Liver (tissue), 8 donors: ENCODE measurements at regions not wholly inside any gene's neighbourhood (a gene's known extent, or its start where the extent isn't known, plus 50 kb on each side); places are given as distances from the start of the nearest gene placed in this dataset.

ENCODE experiments used
- DNase-seq: peaks from one replicate; pipeline ENCODE4 v3.0.0-alpha.2; 2017; ENCODE audit warnings: low spot score
- H3K27ac ChIP-seq, 2 donors: one replicate each; pipeline ENCODE4 v1.7.0; 2013; ENCODE audit warnings: inconsistent platforms in 2 of 2, low read length in 2 of 2, control low read depth in 1 of 2, low read depth in 1 of 2, mild to moderate bottlenecking in 1 of 2
- H3K27me3 ChIP-seq, 4 donors: one replicate each; pipeline versions ENCODE4 v1.6.1 to v1.7.0; 2013; ENCODE audit warnings: low read length in 3 of 4, inconsistent platforms in 1 of 4, mild to moderate bottlenecking in 1 of 4, moderate library complexity in 1 of 4; ENCODE audit not compliant: control insufficient read depth in 4 of 4, insufficient read depth in 4 of 4
- H3K36me3 ChIP-seq, 4 donors: one replicate each; pipeline versions ENCODE4 v1.6.1 to v1.7.0; 2013; ENCODE audit warnings: low read length in 3 of 4, mild to moderate bottlenecking in 3 of 4, low read depth in 1 of 4, moderate library complexity in 1 of 4; ENCODE audit not compliant: control insufficient read depth in 4 of 4, insufficient read depth in 3 of 4
- H3K4me1 ChIP-seq, 4 donors: one replicate each; pipeline versions ENCODE4 v1.6.1 to v1.7.0; 2013; ENCODE audit warnings: low read length in 3 of 4, mild to moderate bottlenecking in 3 of 4, moderate library complexity in 1 of 4; ENCODE audit not compliant: control insufficient read depth in 4 of 4, insufficient read depth in 4 of 4
- H3K4me3 ChIP-seq, 3 donors: one replicate each; pipeline versions ENCODE4 v1.6.1 to v1.7.0; 2013; ENCODE audit warnings: low read length in 3 of 3, control low read depth in 1 of 3, low read depth in 1 of 3, mild to moderate bottlenecking in 1 of 3
- H3K9ac ChIP-seq, 2 donors: one replicate each; pipeline ENCODE4 v1.7.0; 2013; ENCODE audit warnings: low read length in 2 of 2, mild to moderate bottlenecking in 2 of 2, moderate library complexity in 2 of 2, control low read depth in 1 of 2, low read depth in 1 of 2
- H3K9me3 ChIP-seq, 4 donors: one replicate each; pipeline versions ENCODE4 v1.6.1 to v1.7.0; 2013; ENCODE audit warnings: low read length in 3 of 4; ENCODE audit not compliant: control insufficient read depth in 4 of 4
- EGR1 ChIP-seq, 2 donors: IDR thresholded peaks; 2 replicates each; pipeline ENCODE4 v1.6.1; 2016 to 2018; ENCODE audit warnings: antibody characterized with exemption in 2 of 2, low read depth in 2 of 2
- FOXA2 ChIP-seq: IDR thresholded peaks from 2 replicates; pipeline ENCODE4 v1.6.1; 2016; ENCODE audit warnings: antibody characterized with exemption
- GABPA ChIP-seq, 2 donors: IDR thresholded peaks in 1 of 2; conservative IDR thresholded peaks in 1 of 2; 2 replicates each; pipeline ENCODE4 v1.6.1; 2016; ENCODE audit warnings: antibody characterized with exemption in 2 of 2, mild to moderate bottlenecking in 1 of 2, moderate library complexity in 1 of 2
- JUND ChIP-seq, 2 donors: IDR thresholded peaks; 2 replicates each; pipeline ENCODE4 v1.6.1; 2016; ENCODE audit warnings: antibody characterized with exemption in 2 of 2
- RAD21 ChIP-seq, 2 donors: IDR thresholded peaks; 2 replicates each; pipeline ENCODE4 v1.6.1; 2016; ENCODE audit warnings: antibody characterized with exemption in 2 of 2, mild to moderate bottlenecking in 2 of 2
- RXRA ChIP-seq, 2 donors: IDR thresholded peaks; 2 replicates each; pipeline ENCODE4 v1.6.1; 2017 to 2018; ENCODE audit warnings: antibody characterized with exemption in 2 of 2, mild to moderate bottlenecking in 1 of 2
- SP1 ChIP-seq: IDR thresholded peaks from 2 replicates; pipeline ENCODE4 v1.6.1; 2018; ENCODE audit warnings: antibody characterized with exemption, mild to moderate bottlenecking
- TAF1 ChIP-seq: conservative IDR thresholded peaks from 2 replicates; pipeline ENCODE4 v1.6.1; 2016; ENCODE audit warnings: antibody characterized with exemption, mild to moderate bottlenecking
- YY1 ChIP-seq: IDR thresholded peaks from 2 replicates; pipeline ENCODE4 v1.6.1; 2016; ENCODE audit warnings: antibody characterized with exemption, mild to moderate bottlenecking
- WGBS: extraction: QIAGEN DNeasy Blood & Tissue Kit; methylation state at CpG from one replicate; pipeline ENCODE4 v1.1.7; 2013; 5-methylcytosine and 5-hydroxymethylcytosine counted together
- TF ChIP-seq, protein P1 (sequence below): fragments of 150-350 bp; IDR thresholded peaks from 2 replicates; pipeline ENCODE4 v1.5.1; 2017; ENCODE audit warnings: improper control_type of control experiment, low read depth, low read length; ENCODE audit not compliant: missing input control
- TF ChIP-seq, protein P2 (sequence below): IDR thresholded peaks from 2 replicates; pipeline ENCODE4 v1.6.1; 2016; ENCODE audit warnings: antibody characterized with exemption
- TF ChIP-seq, protein P3 (sequence below): IDR thresholded peaks from 2 replicates; pipeline ENCODE4 v1.6.1; 2016; ENCODE audit warnings: antibody characterized with exemption
- TF ChIP-seq, protein P4 (sequence below): IDR thresholded peaks from 2 replicates; pipeline ENCODE4 v1.6.1; 2016; ENCODE audit warnings: antibody characterized with exemption, mild to moderate bottlenecking
- TF ChIP-seq, protein P5 (sequence below): IDR thresholded peaks from 2 replicates; pipeline ENCODE4 v1.6.1; 2016; ENCODE audit warnings: antibody characterized with exemption
- donor health status: healthy.
- donor health status: healthy.
- donor health status: healthy.
- donor health status: healthy.
- donor health status: healthy.

DNA sequence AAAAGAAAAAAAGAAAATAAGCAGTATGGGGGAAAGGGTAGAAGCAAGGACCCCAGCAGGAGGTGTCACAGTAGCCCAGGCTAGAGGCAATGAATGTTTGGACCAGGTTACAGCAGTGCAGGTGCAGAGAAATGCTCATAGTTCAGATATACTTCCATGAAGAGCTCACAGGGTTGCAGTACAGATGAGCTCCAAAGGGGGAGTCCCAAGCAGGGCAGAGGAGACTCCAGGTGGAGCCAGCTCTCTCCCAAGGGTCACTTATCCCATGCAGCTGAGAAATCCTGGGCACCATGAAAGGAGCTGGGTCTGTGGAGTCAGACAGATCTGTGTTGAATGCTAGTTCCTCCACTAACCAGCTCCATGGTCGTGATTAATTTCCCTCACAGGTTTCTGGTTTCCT is 174.9 kb downstream of the C7orf25 start (continued):
- TF ChIP-seq, protein P1, sequence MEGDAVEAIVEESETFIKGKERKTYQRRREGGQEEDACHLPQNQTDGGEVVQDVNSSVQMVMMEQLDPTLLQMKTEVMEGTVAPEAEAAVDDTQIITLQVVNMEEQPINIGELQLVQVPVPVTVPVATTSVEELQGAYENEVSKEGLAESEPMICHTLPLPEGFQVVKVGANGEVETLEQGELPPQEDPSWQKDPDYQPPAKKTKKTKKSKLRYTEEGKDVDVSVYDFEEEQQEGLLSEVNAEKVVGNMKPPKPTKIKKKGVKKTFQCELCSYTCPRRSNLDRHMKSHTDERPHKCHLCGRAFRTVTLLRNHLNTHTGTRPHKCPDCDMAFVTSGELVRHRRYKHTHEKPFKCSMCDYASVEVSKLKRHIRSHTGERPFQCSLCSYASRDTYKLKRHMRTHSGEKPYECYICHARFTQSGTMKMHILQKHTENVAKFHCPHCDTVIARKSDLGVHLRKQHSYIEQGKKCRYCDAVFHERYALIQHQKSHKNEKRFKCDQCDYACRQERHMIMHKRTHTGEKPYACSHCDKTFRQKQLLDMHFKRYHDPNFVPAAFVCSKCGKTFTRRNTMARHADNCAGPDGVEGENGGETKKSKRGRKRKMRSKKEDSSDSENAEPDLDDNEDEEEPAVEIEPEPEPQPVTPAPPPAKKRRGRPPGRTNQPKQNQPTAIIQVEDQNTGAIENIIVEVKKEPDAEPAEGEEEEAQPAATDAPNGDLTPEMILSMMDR = no peak
- no peak for TF ChIP-seq RXRA (IDR thresholded peaks at IDR 0.05)
- no peak for TF ChIP-seq YY1
- TF ChIP-seq, protein P2, sequence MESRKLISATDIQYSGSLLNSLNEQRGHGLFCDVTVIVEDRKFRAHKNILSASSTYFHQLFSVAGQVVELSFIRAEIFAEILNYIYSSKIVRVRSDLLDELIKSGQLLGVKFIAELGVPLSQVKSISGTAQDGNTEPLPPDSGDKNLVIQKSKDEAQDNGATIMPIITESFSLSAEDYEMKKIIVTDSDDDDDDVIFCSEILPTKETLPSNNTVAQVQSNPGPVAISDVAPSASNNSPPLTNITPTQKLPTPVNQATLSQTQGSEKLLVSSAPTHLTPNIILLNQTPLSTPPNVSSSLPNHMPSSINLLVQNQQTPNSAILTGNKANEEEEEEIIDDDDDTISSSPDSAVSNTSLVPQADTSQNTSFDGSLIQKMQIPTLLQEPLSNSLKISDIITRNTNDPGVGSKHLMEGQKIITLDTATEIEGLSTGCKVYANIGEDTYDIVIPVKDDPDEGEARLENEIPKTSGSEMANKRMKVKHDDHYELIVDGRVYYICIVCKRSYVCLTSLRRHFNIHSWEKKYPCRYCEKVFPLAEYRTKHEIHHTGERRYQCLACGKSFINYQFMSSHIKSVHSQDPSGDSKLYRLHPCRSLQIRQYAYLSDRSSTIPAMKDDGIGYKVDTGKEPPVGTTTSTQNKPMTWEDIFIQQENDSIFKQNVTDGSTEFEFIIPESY = no peak
- TF ChIP-seq FOXA2 = no peak

DNA sequence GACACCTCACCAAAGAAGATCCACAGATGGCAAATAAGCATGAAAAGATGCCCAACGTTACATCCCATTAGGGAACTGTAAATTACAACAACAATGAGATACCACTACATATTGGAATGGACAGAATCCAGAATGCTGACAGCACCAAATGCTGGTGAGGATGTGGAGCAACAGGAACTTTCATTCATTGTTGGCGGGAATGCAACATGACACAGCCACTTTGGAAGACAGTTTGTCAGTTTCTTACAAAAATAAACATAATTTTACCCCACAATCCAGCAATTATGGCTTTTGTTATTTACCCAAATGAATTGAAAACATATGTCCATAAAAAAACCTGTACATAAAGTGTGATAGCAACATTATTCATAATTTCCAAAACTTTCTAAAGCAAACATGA is 176.8 kb downstream of the C7orf25 start:
- H3K36me3 ChIP-seq = no peaks in the 10 kb centered on the region
- WGBS = 52% methylated on average over 2 of the region's 2 CpGs
- H3K9me3 ChIP-seq = no peaks in the 10 kb centered on the region
- H3K27me3 ChIP-seq = peaks cover 0 to 4% (median 1%) of the 10 kb centered on the region in 4 donors
- DNase-seq = no peak
- TF ChIP-seq, protein P1 = no peak
- no peak for TF ChIP-seq YY1
- H3K27ac ChIP-seq = no peak overlapping the region
- H3K9ac ChIP-seq = no peak overlapping the region
- no peaks in the 10 kb centered on the region for H3K4me1 ChIP-seq
- no peak overlapping the region for H3K4me3 ChIP-seq

DNA sequence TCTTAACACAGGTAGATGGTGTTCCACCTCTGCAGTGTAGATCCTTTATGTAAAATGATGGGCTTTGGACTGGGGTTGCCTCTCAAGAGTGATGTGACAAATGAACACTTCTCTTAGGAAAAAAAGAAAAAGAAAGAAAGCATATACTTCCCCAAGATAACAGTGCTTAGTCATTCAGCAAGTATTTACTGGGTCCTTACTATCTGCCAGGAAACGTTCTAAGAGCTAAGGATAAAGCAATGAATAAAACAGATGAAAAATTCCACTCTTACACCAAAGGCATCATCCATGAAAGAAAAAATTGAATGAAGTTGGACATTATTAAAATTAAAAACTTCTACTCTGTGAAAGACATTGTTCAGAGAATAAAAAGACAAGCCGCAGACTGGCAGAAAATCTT is 177.3 kb downstream of the C7orf25 start:
- H3K9me3 ChIP-seq = no peaks in the 10 kb centered on the region
- H3K36me3 ChIP-seq = no peaks in the 10 kb centered on the region
- 42% methylated on average over 2 of the region's 2 CpGs for WGBS
- no peak overlapping the region for H3K4me3 ChIP-seq
- DNase-seq = no peak
- no peaks in the 10 kb centered on the region for H3K4me1 ChIP-seq
- H3K27ac ChIP-seq = no peak overlapping the region
- TF ChIP-seq JUND (IDR thresholded peaks at IDR 0.05) = peak in 1 of 2 donors; percentile 17
- no peak for TF ChIP-seq TAF1
- peaks cover 0 to 4% (median 1%) of the 10 kb centered on the region in 4 donors for H3K27me3 ChIP-seq
- no peak overlapping the region for H3K9ac ChIP-seq

DNA sequence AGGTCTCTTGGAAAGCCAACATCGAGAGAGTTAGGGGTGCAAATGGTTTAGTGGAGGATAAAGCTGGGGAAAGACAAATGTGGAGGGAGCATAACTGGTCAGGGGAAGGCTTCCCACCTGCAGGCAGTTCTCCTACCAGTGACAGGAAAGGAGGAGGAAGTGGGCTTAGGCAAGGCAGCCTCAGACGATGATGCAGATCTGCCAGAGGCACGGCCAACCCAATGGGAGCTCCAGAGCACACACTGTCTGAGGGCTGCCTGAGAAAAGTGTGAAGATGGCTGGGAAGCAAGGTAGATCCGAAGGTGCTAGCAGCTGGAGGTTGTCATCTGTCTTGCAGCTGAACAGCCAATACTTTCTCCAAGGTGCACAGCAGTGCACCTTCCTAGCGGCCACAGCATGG is 178.8 kb downstream of the C7orf25 start:
- DNase-seq = no peak
- Histone ChIP-seq H3K4me1 (no peaks in the 10 kb centered on the region), H3K9ac (no peak overlapping the region), H3K9me3 (no peaks in the 10 kb centered on the region), H3K4me3 (no peak overlapping the region), H3K36me3 (no peaks in the 10 kb centered on the region), H3K27ac (no peak overlapping the region), H3K27me3 (peaks cover 0 to 4% (median 1%) of the 10 kb centered on the region in 4 donors)
- WGBS = 54% methylated on average over 5 of the region's 5 CpGs
- TF ChIP-seq, protein P3, sequence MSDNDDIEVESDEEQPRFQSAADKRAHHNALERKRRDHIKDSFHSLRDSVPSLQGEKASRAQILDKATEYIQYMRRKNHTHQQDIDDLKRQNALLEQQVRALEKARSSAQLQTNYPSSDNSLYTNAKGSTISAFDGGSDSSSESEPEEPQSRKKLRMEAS = no peak
- no peak for TF ChIP-seq EGR1 (IDR thresholded peaks at IDR 0.05; ENCODE audit: low read depth in 2 of 2)
- TF ChIP-seq YY1 = no peak
- TF ChIP-seq RAD21 (IDR thresholded peaks at IDR 0.05) = no peak
- TF ChIP-seq, protein P4, sequence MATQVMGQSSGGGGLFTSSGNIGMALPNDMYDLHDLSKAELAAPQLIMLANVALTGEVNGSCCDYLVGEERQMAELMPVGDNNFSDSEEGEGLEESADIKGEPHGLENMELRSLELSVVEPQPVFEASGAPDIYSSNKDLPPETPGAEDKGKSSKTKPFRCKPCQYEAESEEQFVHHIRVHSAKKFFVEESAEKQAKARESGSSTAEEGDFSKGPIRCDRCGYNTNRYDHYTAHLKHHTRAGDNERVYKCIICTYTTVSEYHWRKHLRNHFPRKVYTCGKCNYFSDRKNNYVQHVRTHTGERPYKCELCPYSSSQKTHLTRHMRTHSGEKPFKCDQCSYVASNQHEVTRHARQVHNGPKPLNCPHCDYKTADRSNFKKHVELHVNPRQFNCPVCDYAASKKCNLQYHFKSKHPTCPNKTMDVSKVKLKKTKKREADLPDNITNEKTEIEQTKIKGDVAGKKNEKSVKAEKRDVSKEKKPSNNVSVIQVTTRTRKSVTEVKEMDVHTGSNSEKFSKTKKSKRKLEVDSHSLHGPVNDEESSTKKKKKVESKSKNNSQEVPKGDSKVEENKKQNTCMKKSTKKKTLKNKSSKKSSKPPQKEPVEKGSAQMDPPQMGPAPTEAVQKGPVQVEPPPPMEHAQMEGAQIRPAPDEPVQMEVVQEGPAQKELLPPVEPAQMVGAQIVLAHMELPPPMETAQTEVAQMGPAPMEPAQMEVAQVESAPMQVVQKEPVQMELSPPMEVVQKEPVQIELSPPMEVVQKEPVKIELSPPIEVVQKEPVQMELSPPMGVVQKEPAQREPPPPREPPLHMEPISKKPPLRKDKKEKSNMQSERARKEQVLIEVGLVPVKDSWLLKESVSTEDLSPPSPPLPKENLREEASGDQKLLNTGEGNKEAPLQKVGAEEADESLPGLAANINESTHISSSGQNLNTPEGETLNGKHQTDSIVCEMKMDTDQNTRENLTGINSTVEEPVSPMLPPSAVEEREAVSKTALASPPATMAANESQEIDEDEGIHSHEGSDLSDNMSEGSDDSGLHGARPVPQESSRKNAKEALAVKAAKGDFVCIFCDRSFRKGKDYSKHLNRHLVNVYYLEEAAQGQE = no peak
- TF ChIP-seq SP1 = no peak
- TF ChIP-seq GABPA (IDR thresholded peaks at IDR 0.05 in 1 of 2, conservative IDR thresholded peaks at IDR 0.05 in 1 of 2) = no peak
- no peak for TF ChIP-seq JUND (IDR thresholded peaks at IDR 0.05)
- TF ChIP-seq, protein P5, sequence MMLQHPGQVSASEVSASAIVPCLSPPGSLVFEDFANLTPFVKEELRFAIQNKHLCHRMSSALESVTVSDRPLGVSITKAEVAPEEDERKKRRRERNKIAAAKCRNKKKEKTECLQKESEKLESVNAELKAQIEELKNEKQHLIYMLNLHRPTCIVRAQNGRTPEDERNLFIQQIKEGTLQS = no peak
